HG03521 (cell line): ENCODE measurements at regions not wholly inside any gene's neighbourhood (a gene's known extent, or its start where the extent isn't known, plus 50 kb on each side); places are given as distances from the start of the nearest gene placed in this dataset.
"Not testable (repeated sequence)": the region's sequence is repeated elsewhere in the genome, so short reads cannot be mapped to it uniquely, and the experiment has no call there.

Source experiments
- ATAC-seq: cut with Tn5 transposase; IDR thresholded peaks from one replicate; pipeline ENCODE4 v1.9.1; 2021; ENCODE audit warnings: mild to moderate bottlenecking, moderate library complexity; ENCODE audit not compliant: unreplicated experiment

GRCh38 chr11:25159341-25159740 lies 662.5 kb downstream of the LUZP2 start:
- no peak for ATAC-seq

GRCh38 chr11:25163421-25163820 lies 666.6 kb downstream of the LUZP2 start:
- no peak for ATAC-seq

GRCh38 chr11:25180187-25180586 lies 683.3 kb downstream of the LUZP2 start:
- ATAC-seq, result no peak

GRCh38 chr11:25183411-25183810 lies 686.6 kb downstream of the LUZP2 start:
- no peak for ATAC-seq

GRCh38 chr11:25197515-25197914 lies 700.7 kb downstream of the LUZP2 start:
- no peak for ATAC-seq

GRCh38 chr11:25198704-25199103 lies 701.9 kb downstream of the LUZP2 start:
- ATAC-seq, result no peak

GRCh38 chr11:25200925-25201324 lies 704.1 kb downstream of the LUZP2 start:
- no peak for ATAC-seq

- ATAC-seq, result no peak
Observed at GRCh38 chr11:25206762-25207161, 709.9 kb downstream of the LUZP2 start.

- ATAC-seq, result no peak
Observed at GRCh38 chr11:25211635-25212254, 714.9 kb downstream of the LUZP2 start.

GRCh38 chr11:25214535-25215176 lies 717.8 kb downstream of the LUZP2 start:
- no peak for ATAC-seq

GRCh38 chr11:25218036-25218435 lies 721.2 kb downstream of the LUZP2 start:
- no peak for ATAC-seq

- ATAC-seq, result no peak
Observed at GRCh38 chr11:25225078-25225477, 728.2 kb downstream of the LUZP2 start.

- no peak for ATAC-seq
Observed at GRCh38 chr11:25242928-25243327, 746.1 kb downstream of the LUZP2 start.

GRCh38 chr11:25244126-25244525 lies 747.3 kb downstream of the LUZP2 start:
- no peak for ATAC-seq

GRCh38 chr11:25247336-25247735 lies 750.5 kb downstream of the LUZP2 start:
- no peak for ATAC-seq

- no peak for ATAC-seq
Observed at GRCh38 chr11:25252854-25253253, 756.0 kb downstream of the LUZP2 start.

GRCh38 chr11:25263861-25264260 lies 767.0 kb downstream of the LUZP2 start:
- not testable (repeated sequence) for ATAC-seq

GRCh38 chr11:25271301-25271700 lies 774.4 kb downstream of the LUZP2 start:
- ATAC-seq, result no peak

- ATAC-seq, result no peak
Observed at GRCh38 chr11:25272214-25272613, 775.4 kb downstream of the LUZP2 start.

- ATAC-seq, result not testable (repeated sequence)
Observed at GRCh38 chr11:25280821-25281220, 784.0 kb downstream of the LUZP2 start.

GRCh38 chr11:25293166-25293565 lies 796.3 kb downstream of the LUZP2 start:
- ATAC-seq, result no peak

- no peak for ATAC-seq
Observed at GRCh38 chr11:25298450-25298849, 801.6 kb downstream of the LUZP2 start.

GRCh38 chr11:25309818-25310217 lies 813.0 kb downstream of the LUZP2 start:
- ATAC-seq, result no peak
